ENCODE measurements at regions not wholly inside any gene's neighbourhood (a gene's known extent, or its start where the extent isn't known, plus 50 kb on each side); places are given as distances from the start of the nearest gene placed in this dataset.

DNA sequence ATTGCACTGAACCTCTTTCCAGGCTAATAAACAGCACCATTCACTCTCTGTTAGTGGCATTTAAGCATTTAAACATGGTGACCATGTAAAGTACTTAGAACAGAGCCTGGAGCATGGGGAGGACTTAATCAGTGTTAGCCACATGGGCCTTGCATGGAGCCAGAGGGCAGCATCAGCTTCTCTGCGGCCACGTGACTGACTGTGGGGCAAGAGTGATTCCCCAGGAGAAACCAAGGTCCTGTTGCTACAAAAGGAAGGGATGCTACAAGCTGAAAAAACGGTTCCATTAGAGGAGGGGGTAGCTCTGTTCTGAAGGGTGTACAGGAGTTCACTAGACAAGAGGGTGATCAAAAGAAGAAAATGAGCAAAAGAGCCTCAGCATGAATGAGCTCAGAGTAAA is 256.8 kb downstream of the MATN1 start:
- Histone ChIP-seq H3K9ac (ENCODE audit: low read depth, low read length, poor library complexity, severe bottlenecking) (no peak overlapping the region), H3K9me2 (replicated peaks; ENCODE audit: low read depth, low read length) (no peaks in the 10 kb centered on the region), H3K4me3 (ENCODE audit: low read length, poor library complexity, severe bottlenecking) (no peak overlapping the region), H4K20me1 (ENCODE audit: insufficient read depth, low read length, poor library complexity, severe bottlenecking) (no peaks in the 10 kb centered on the region), H3K36me3 (ENCODE audit: insufficient read depth, low read length) (no peaks in the 10 kb centered on the region), H3K4me1 (ENCODE audit: insufficient read depth, low read length, poor library complexity, severe bottlenecking) (no peaks in the 10 kb centered on the region), H3K79me2 (ENCODE audit: insufficient read depth, low read length) (no peaks in the 10 kb centered on the region), H3K27me3 (ENCODE audit: insufficient read depth, low read length, poor library complexity, severe bottlenecking) (no peaks in the 10 kb centered on the region), H2AFZ (ENCODE audit: low read length) (no peak overlapping the region), H3K9me3 (ENCODE audit: insufficient read depth, low read depth, low read length) (no peaks in the 10 kb centered on the region; the same call in 1 of the 2 replicates), H3F3A (ENCODE audit: low read depth) (no peaks in the 10 kb centered on the region), H3K4me2 (ENCODE audit: low read depth, low read length, poor library complexity, severe bottlenecking) (no peak overlapping the region)
- no peak for TF ChIP-seq EZH2phosphoT487 (IDR thresholded peaks at IDR 0.05; ENCODE audit: borderline replicate concordance)
- TF ChIP-seq, protein P1, sequence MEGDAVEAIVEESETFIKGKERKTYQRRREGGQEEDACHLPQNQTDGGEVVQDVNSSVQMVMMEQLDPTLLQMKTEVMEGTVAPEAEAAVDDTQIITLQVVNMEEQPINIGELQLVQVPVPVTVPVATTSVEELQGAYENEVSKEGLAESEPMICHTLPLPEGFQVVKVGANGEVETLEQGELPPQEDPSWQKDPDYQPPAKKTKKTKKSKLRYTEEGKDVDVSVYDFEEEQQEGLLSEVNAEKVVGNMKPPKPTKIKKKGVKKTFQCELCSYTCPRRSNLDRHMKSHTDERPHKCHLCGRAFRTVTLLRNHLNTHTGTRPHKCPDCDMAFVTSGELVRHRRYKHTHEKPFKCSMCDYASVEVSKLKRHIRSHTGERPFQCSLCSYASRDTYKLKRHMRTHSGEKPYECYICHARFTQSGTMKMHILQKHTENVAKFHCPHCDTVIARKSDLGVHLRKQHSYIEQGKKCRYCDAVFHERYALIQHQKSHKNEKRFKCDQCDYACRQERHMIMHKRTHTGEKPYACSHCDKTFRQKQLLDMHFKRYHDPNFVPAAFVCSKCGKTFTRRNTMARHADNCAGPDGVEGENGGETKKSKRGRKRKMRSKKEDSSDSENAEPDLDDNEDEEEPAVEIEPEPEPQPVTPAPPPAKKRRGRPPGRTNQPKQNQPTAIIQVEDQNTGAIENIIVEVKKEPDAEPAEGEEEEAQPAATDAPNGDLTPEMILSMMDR (conservative IDR thresholded peaks at IDR 0.05; ENCODE audit: low read length): no peak

DNA sequence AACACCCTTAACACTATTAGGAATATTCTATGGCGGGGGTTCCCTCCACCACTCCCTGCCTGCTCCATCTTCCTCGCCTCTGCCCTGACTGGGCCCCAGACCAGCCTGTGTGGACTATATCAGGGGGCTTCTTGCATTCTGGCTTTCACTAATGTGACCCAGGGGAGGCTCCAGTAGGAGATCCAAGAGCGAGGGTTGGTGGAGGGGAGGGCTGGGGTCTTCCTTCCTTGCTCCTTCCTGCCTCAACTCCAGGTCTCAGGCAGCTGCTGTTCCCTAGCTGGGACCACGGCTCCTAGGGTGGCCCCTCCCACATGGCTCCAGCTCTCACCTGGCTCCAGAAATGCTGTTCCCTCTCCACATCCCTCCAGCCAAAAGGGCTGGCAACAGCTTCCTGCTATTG is 257.4 kb downstream of the MATN1 start:
- H3K4me2 ChIP-seq (ENCODE audit: low read depth, low read length, poor library complexity, severe bottlenecking): no peak overlapping the region
- H3K9me2 ChIP-seq (replicated peaks; ENCODE audit: low read depth, low read length): no peaks in the 10 kb centered on the region
- H3F3A ChIP-seq (ENCODE audit: low read depth): no peaks in the 10 kb centered on the region
- H3K9me3 ChIP-seq (ENCODE audit: insufficient read depth, low read depth, low read length): no peaks in the 10 kb centered on the region; the same call in 1 of the 2 replicates
- no peak overlapping the region for H2AFZ ChIP-seq (ENCODE audit: low read length)
- H4K20me1 ChIP-seq (ENCODE audit: insufficient read depth, low read length, poor library complexity, severe bottlenecking): no peaks in the 10 kb centered on the region
- no peaks in the 10 kb centered on the region for H3K4me1 ChIP-seq (ENCODE audit: insufficient read depth, low read length, poor library complexity, severe bottlenecking)
- TF ChIP-seq, protein P1 (conservative IDR thresholded peaks at IDR 0.05; ENCODE audit: low read length): no peak
- TF ChIP-seq EZH2phosphoT487 (IDR thresholded peaks at IDR 0.05; ENCODE audit: borderline replicate concordance): no peak
- H3K27me3 ChIP-seq (ENCODE audit: insufficient read depth, low read length, poor library complexity, severe bottlenecking): no peaks in the 10 kb centered on the region
- no peaks in the 10 kb centered on the region for H3K79me2 ChIP-seq (ENCODE audit: insufficient read depth, low read length)
- H3K4me3 ChIP-seq (ENCODE audit: low read length, poor library complexity, severe bottlenecking): no peak overlapping the region
- no peaks in the 10 kb centered on the region for H3K36me3 ChIP-seq (ENCODE audit: insufficient read depth, low read length)
- H3K9ac ChIP-seq (ENCODE audit: low read depth, low read length, poor library complexity, severe bottlenecking): no peak overlapping the region

DNA sequence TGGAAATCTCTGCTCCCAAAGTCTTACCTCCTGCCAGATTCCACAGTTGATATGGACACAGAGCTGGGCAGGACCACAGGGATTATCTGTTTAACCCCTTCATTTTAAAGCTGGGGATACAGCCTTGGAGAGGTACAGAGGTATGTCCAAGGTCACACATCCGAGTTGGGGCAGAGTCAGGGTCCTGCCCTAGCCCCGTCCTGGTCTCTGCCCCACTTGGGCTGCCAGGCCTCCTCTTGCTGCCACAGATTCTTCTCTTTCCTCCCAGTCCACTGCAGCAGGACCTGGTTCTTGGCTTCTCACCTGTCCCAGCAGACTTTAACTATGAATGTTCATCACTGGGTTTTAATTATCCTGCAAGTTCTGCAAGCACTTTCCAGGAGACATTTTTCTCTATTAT is 258.3 kb downstream of the MATN1 start:
- Histone ChIP-seq H3K9me2 (replicated peaks; ENCODE audit: low read depth, low read length) (no peaks in the 10 kb centered on the region), H3K27me3 (ENCODE audit: insufficient read depth, low read length, poor library complexity, severe bottlenecking) (no peaks in the 10 kb centered on the region), H3K4me3 (ENCODE audit: low read length, poor library complexity, severe bottlenecking) (no peak overlapping the region), H3F3A (ENCODE audit: low read depth) (no peaks in the 10 kb centered on the region), H3K36me3 (ENCODE audit: insufficient read depth, low read length) (no peaks in the 10 kb centered on the region), H3K79me2 (ENCODE audit: insufficient read depth, low read length) (no peaks in the 10 kb centered on the region), H3K9ac (ENCODE audit: low read depth, low read length, poor library complexity, severe bottlenecking) (no peak overlapping the region), H3K9me3 (ENCODE audit: insufficient read depth, low read depth, low read length) (peaks cover 3% of the 10 kb centered on the region; the same call in 1 of the 2 replicates), H2AFZ (ENCODE audit: low read length) (no peak overlapping the region), H3K4me1 (ENCODE audit: insufficient read depth, low read length, poor library complexity, severe bottlenecking) (no peaks in the 10 kb centered on the region), H3K4me2 (ENCODE audit: low read depth, low read length, poor library complexity, severe bottlenecking) (no peak overlapping the region), H4K20me1 (ENCODE audit: insufficient read depth, low read length, poor library complexity, severe bottlenecking) (no peaks in the 10 kb centered on the region)
- TF ChIP-seq EZH2phosphoT487 (IDR thresholded peaks at IDR 0.05; ENCODE audit: borderline replicate concordance): no peak
- TF ChIP-seq, protein P1 (conservative IDR thresholded peaks at IDR 0.05; ENCODE audit: low read length): no peak
